Endodermal cell (in vitro differentiated cells): ENCODE measurements at regions not wholly inside any gene's neighbourhood (a gene's known extent, or its start where the extent isn't known, plus 50 kb on each side); places are given as distances from the start of the nearest gene placed in this dataset.

Experiments
- DNase-seq: peaks from one replicate; pipeline ENCODE4 v3.0.0-alpha.2; 2017
- H3K27ac ChIP-seq: 2 replicates; pipeline ENCODE4 v1.5.1; 2013; ENCODE audit warnings: mild to moderate bottlenecking, low read depth, low read length, moderate library complexity
- H3K27me3 ChIP-seq: 2 replicates; pipeline ENCODE4 v1.6.1; 2013; ENCODE audit warnings: mild to moderate bottlenecking, low read length, moderate library complexity; ENCODE audit not compliant: insufficient read depth, control insufficient read depth, poor library complexity, severe bottlenecking
- H3K36me3 ChIP-seq: 2 replicates; pipeline ENCODE4 v1.7.0; 2013; ENCODE audit warnings: mild to moderate bottlenecking, low read length, moderate library complexity; ENCODE audit not compliant: control insufficient read depth, insufficient read depth
- H3K4me1 ChIP-seq: one replicate; pipeline ENCODE4 v1.7.0; 2013; ENCODE audit warnings: low read length; ENCODE audit not compliant: control insufficient read depth, insufficient read depth
- H3K4me3 ChIP-seq: 2 replicates; pipeline ENCODE4 v1.5.1; 2013; ENCODE audit warnings: mild to moderate bottlenecking, low read length, moderate library complexity
- H3K9ac ChIP-seq: 2 replicates; pipeline ENCODE4 v1.6.1; 2013; ENCODE audit warnings: mild to moderate bottlenecking, low read length, moderate library complexity; ENCODE audit not compliant: poor library complexity, severe bottlenecking; ENCODE audit errors: extremely low read depth
- H3K9me3 ChIP-seq: 2 replicates; pipeline ENCODE4 v1.6.1; 2013; ENCODE audit warnings: mild to moderate bottlenecking, low read length, moderate library complexity; ENCODE audit not compliant: control insufficient read depth
- H3K27ac Mint-ChIP-seq: 2 replicates; pipeline ENCODE4 v1.8.0; 2020; ENCODE audit warnings: mixed read lengths
- H3K27me3 Mint-ChIP-seq: 2 replicates; pipeline ENCODE4 v1.8.0; 2021; ENCODE audit warnings: mild to moderate bottlenecking, mixed read lengths; ENCODE audit not compliant: insufficient read depth
- H3K36me3 Mint-ChIP-seq: 2 replicates; pipeline ENCODE4 v1.8.0; 2020; ENCODE audit warnings: low read depth, mixed read lengths
- H3K4me1 Mint-ChIP-seq: 2 replicates; pipeline ENCODE4 v1.8.0; 2020; ENCODE audit warnings: mixed read lengths
- H3K4me3 Mint-ChIP-seq: 2 replicates; pipeline ENCODE4 v1.8.0; 2020; ENCODE audit warnings: mild to moderate bottlenecking, moderate library complexity, mixed read lengths
- H3K9me3 Mint-ChIP-seq: 2 replicates; pipeline ENCODE4 v1.8.0; 2020; ENCODE audit warnings: mild to moderate bottlenecking, mixed read lengths
- CTCF ChIP-seq: fragments of 200-600 bp; sonication (generic); conservative IDR thresholded peaks from 2 replicates; pipeline ENCODE4 v1.5.0; 2021; ENCODE audit warnings: antibody characterized with exemption, mild to moderate bottlenecking
- WGBS, 2 experiments: methylation state at CpG; one replicate each; pipeline versions ENCODE4 v1.1.5 to v1.1.7; 2013; ENCODE audit warnings: missing lambda C conversion rate in 2 of 2, mixed read lengths in 1 of 2; ENCODE audit not compliant: insufficient coverage in 1 of 2, insufficient read length in 1 of 2; 5-methylcytosine and 5-hydroxymethylcytosine counted together

GRCh38 chr2:9736021-9736420, 105.2 kb upstream of the YWHAQ start:
- H3K36me3 Mint-ChIP-seq = no peaks in the 10 kb centered on the region
- no peak for TF ChIP-seq CTCF
- H3K4me1 Mint-ChIP-seq = no peaks in the 10 kb centered on the region
- H3K9me3 ChIP-seq = peaks cover 7% of the 10 kb centered on the region
- no peak overlapping the region for H3K27ac Mint-ChIP-seq
- H3K4me1 ChIP-seq = no peaks in the 10 kb centered on the region
- WGBS, 2 experiments = 80 to 89% methylated on average over 1 of the region's 1 CpG
- H3K27me3 Mint-ChIP-seq = no peaks in the 10 kb centered on the region
- H3K36me3 ChIP-seq = no peaks in the 10 kb centered on the region
- DNase-seq = no peak
- H3K4me3 Mint-ChIP-seq = no peak overlapping the region
- H3K9ac ChIP-seq = no peak overlapping the region
- H3K27ac ChIP-seq = no peak overlapping the region
- H3K27me3 ChIP-seq = no peaks in the 10 kb centered on the region
- no peak overlapping the region for H3K4me3 ChIP-seq
- H3K9me3 Mint-ChIP-seq = peaks cover 13% of the 10 kb centered on the region

- no peak overlapping the region for H3K27ac Mint-ChIP-seq
- Histone ChIP-seq H3K4me3 (no peak overlapping the region), H3K4me1 (no peaks in the 10 kb centered on the region), H3K36me3 (no peaks in the 10 kb centered on the region), H3K27me3 (no peaks in the 10 kb centered on the region), H3K9me3 (peaks cover 7% of the 10 kb centered on the region), H3K9ac (no peak overlapping the region), H3K27ac (no peak overlapping the region)
- H3K4me1 Mint-ChIP-seq = no peaks in the 10 kb centered on the region
- peaks cover 13% of the 10 kb centered on the region for H3K9me3 Mint-ChIP-seq
- 68 to 100% methylated on average over 1 to 8 of the region's 9 CpGs for WGBS, 2 experiments
- no peaks in the 10 kb centered on the region for H3K36me3 Mint-ChIP-seq
- H3K27me3 Mint-ChIP-seq = peaks cover 4% of the 10 kb centered on the region
- no peak overlapping the region for H3K4me3 Mint-ChIP-seq
- no peak for DNase-seq
- peak; percentile 21 for TF ChIP-seq CTCF
Measured at GRCh38 chr2:9737053-9737875, 106.0 kb upstream of the TAF1B start.

- no peaks in the 10 kb centered on the region for H3K4me1 Mint-ChIP-seq
- H3K27ac ChIP-seq = no peak overlapping the region
- TF ChIP-seq CTCF = no peak
- no peaks in the 10 kb centered on the region for H3K36me3 ChIP-seq
- no peak overlapping the region for H3K27ac Mint-ChIP-seq
- no peaks in the 10 kb centered on the region for H3K4me1 ChIP-seq
- no peak overlapping the region for H3K4me3 ChIP-seq
- peaks cover 7% of the 10 kb centered on the region for H3K9me3 ChIP-seq
- DNase-seq = no peak
- H3K27me3 ChIP-seq = no peaks in the 10 kb centered on the region
- peaks cover 13% of the 10 kb centered on the region for H3K9me3 Mint-ChIP-seq
- no peak overlapping the region for H3K9ac ChIP-seq
- peaks cover 4% of the 10 kb centered on the region for H3K27me3 Mint-ChIP-seq
- no peak overlapping the region for H3K4me3 Mint-ChIP-seq
- 89% methylated on average over 3 to 5 of the region's 5 CpGs for WGBS, 2 experiments
- no peaks in the 10 kb centered on the region for H3K36me3 Mint-ChIP-seq
Measured at GRCh38 chr2:9738062-9738461, 105.2 kb upstream of the TAF1B start.
